Activated T-cell treated with anti-CD3 and anti-CD28 coated beads for 48 hours (primary cell): ENCODE measurements at regions not wholly inside any gene's neighbourhood (a gene's known extent, or its start where the extent isn't known, plus 50 kb on each side); places are given as distances from the start of the nearest gene placed in this dataset.

Experiments
- DNase-seq: peaks from one replicate; pipeline ENCODE4 v3.0.0-alpha.2; 2020; ENCODE audit warnings: low read depth

DNA sequence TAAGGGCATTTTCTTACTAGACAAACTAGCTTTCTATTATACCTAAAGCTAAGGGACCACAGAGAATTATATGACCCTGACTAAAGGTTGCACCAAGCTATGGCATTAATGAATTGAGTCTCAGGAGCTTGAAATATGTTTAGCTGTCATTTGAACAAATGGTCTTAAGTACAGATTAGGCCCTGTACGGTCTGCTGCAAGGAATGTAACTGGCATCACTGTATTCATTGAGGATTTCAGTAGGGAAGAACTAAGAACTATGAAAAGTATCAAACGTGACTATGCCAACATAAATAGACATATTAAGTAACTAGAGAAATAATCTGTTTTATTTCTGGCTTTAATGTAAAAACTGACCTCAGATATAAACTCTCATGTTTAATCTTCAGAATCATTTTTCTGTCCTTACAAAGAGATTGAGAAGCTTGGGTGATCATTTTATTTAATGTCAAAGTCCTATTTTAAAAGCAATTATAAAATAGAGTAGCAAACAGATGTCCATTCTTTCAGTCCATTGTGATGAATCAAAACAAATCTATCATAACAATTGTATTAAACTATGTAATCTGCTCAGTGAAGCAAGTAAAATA is 845.9 kb downstream of the MAT2B start:
- no peak for DNase-seq

DNA sequence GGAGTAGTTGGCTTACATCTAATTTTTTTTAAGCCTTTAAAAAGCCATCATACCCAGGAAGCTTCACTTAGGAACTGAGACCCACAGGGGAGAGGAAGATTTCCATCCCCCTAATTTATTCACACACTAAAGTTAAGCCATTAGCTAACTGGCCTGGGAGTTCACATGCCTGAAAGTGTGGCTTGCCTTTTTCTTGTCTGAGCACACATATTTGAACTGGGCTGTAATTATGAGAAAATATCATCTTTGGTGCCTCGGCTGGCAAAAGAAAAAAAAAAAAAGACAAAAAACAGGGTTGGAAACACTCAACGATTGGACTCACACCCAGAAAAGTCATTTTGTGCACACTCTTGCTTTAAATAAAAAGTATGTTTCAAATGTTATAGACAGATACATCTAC is 847.3 kb downstream of the MAT2B start:
- no peak for DNase-seq

- DNase-seq: no peak
These were observed 847.7 kb downstream of the MAT2B start for GRCh38 chr5:164353155-164353554.

GRCh38 chr5:164354139-164354751 is 848.8 kb downstream of the MAT2B start:
- DNase-seq: no peak

- no peak for DNase-seq
These were observed 849.9 kb downstream of the MAT2B start for GRCh38 chr5:164355267-164355830.

- no peak for DNase-seq
These were observed 851.4 kb downstream of the MAT2B start for GRCh38 chr5:164356790-164357189.

DNA sequence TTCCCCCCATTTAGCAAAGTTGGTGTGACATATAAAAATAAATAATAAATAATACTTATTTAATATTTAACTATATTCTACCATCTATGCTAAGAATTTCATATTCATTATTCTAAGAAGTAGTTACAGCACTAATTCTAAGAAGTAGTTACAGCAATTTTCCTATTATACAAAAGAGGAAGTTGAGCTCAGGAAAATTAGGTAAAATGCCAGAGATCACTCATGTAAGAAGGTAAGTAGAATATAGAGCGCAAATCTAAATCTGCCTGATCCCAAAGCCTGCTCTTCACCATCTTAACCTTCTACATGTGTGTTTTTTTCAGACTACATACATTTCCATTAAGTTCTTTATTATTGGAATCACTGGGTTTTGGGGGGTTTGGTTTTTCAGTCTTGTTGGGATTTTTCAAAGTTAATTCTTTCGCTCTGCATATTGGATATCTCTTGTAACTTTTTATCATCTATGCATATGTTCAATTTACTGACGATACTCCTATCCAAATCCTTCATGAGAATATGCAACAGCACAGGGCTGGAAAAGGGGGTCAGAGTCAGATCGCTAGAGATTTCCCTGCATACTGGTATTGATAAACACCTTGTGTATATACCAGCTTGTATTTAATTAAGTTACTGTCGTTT is 852.1 kb downstream of the MAT2B start:
- no peak for DNase-seq

GRCh38 chr5:164358531-164359259 is 853.3 kb downstream of the MAT2B start:
- no peak for DNase-seq

DNA sequence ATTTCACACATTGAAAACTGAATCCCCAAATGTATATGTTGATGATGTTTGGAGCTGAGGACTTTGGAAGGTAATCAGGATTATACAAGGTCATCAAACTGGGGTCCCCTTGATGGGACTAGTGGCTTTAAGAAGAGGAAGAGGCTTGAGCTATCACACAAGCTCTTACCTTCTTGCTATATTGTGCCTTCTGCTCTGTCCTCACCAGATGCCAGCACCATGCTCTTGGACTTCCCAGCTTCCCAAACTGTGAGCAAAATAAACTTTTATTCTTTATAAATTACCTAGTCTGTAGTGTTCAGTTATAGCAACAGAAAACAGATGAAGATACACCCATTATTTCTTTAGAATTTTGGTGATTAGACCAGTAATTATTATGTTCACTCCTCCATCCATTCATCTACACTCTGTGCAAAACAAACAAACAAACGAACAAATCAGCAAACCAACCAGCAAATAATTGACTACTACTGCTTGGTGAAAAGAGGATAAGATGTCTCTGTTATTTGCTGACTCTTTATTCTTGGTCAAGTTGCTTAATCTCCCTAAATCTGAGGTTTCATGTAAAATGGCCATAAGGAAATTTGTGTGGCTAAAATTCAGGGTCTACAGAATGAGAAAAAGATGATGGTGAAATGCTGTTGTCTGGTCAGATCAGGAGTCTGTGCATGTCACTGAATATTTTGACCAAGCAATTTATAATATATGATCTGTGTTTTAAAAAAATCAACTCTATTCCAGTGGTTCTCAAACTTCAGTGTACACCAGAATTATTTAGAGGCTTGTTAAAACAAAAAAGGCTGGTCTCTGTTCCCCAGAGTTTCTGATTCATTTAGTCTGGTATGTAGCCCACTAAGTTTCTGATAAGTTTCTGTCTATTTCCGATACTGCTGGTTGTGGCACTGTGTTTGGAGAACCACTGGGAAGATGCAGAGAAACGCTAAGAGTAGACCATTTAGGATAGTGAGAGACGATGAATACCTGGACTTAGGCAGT is 854.1 kb downstream of the MAT2B start:
- no peak for DNase-seq

- DNase-seq: no peak
These were observed 855.2 kb downstream of the MAT2B start for GRCh38 chr5:164360589-164360988.

GRCh38 chr5:164361986-164362385 is 856.6 kb downstream of the MAT2B start:
- no peak for DNase-seq

DNA sequence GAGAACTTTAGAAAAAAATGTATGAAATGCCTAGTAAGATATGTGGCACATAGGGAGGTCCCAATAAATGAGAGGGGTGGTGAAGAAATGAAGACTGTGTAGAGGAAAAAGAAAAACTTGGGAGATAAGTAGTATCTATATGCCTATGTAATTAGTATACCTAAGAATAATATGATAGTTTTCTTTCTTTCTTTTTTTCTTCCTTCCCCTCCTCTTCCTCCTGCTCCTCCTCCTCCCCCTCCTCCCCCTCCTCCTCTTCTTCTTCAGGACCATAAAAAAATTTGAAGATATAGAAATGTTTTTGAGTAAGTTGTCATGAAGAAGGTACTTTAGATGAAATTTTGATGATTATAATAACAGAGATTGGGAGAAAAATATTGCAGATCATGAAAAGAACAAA is 857.4 kb downstream of the MAT2B start:
- DNase-seq: no peak

- DNase-seq: no peak
These were observed 859.1 kb downstream of the MAT2B start for GRCh38 chr5:164364237-164365208.

GRCh38 chr5:164370841-164371240 is 865.4 kb downstream of the MAT2B start:
- no peak for DNase-seq

GRCh38 chr5:164372892-164373291 is 867.5 kb downstream of the MAT2B start:
- DNase-seq: no peak

GRCh38 chr5:164373876-164374275 is 868.5 kb downstream of the MAT2B start:
- DNase-seq: no peak

- DNase-seq: no peak
These were observed 869.6 kb downstream of the MAT2B start for GRCh38 chr5:164375051-164375450.

GRCh38 chr5:164376843-164377242 is 871.4 kb downstream of the MAT2B start:
- DNase-seq: no peak

DNA sequence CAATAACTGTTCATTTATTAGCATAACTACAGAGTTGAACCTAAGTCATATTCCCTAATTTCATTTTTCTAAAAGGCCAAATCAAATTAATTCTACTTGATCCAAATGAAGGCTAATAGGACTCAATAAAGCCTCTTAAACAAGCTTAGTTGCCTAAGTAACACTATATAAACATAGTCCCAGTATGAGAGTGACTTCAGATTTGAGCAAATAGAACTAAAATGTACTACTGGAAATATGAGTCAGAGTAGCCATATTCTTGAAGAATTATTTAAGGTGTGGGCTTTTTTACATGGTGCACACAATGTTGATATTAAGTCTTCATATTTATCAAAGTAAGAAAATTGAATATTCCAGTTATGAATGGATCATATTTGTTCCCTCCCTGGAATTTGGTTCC is 872.3 kb downstream of the MAT2B start:
- DNase-seq: no peak

DNA sequence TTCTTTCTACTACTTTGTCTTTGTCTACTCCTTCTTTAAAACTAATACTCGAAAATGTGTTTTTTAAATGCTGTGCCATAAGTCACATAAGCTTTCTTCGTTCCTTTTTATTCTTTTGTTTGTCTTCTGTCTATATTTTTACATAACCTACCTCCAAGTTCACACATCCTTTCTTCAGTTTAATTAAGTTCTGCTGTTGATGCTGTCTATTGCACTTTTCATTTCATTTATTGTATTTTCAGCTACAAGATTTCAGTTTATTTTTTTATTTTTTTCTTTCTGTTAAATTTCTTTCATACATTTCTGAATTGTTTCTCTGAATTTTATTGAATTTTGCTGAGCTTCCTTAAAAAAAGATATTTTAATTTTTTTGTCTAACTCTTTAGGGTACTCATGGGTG is 878.2 kb downstream of the MAT2B start:
- no peak for DNase-seq
